ENCODE measurements at regions not wholly inside any gene's neighbourhood (a gene's known extent, or its start where the extent isn't known, plus 50 kb on each side); places are given as distances from the start of the nearest gene placed in this dataset.
"Not testable (repeated sequence)": the region's sequence is repeated elsewhere in the genome, so short reads cannot be mapped to it uniquely, and the experiment has no call there.

- Histone ChIP-seq H3K4me1 (ENCODE audit: control insufficient read depth in 5 of 5, insufficient read depth in 5 of 5, low read length in 5 of 5) (no peaks in the 10 kb centered on the region), H3K9me3 (ENCODE audit: control insufficient read depth in 5 of 5, low read length in 5 of 5) (no peaks in the 10 kb centered on the region), H3K4me3 (ENCODE audit: low read depth in 1 of 5, low read length in 5 of 5) (no peak overlapping the region)
These were observed 788.2 kb downstream of the SLITRK5 start for GRCh38 chr13:88459331-88459730.

GRCh38 chr13:88461272-88462009 is 790.3 kb downstream of the SLITRK5 start:
- Histone ChIP-seq H3K4me1 (ENCODE audit: control insufficient read depth in 5 of 5, insufficient read depth in 5 of 5, low read length in 5 of 5) (no peaks in the 10 kb centered on the region), H3K9ac (ENCODE audit: low read length in 5 of 5) (no peak overlapping the region), H3K27me3 (ENCODE audit: control insufficient read depth in 5 of 5, insufficient read depth in 4 of 5, low read length in 5 of 5) (no peaks in the 10 kb centered on the region), H3K9me3 (ENCODE audit: control insufficient read depth in 5 of 5, low read length in 5 of 5) (no peaks in the 10 kb centered on the region), H3K36me3 (ENCODE audit: control insufficient read depth in 5 of 5, insufficient read depth in 5 of 5, low read length in 5 of 5) (no peaks in the 10 kb centered on the region), H3K4me3 (ENCODE audit: low read depth in 1 of 5, low read length in 5 of 5) (no peak overlapping the region), H3K27ac (ENCODE audit: low read depth, low read length) (no peak overlapping the region)

More at GRCh38 chr13:88459331-88459730, 788.2 kb downstream of the SLITRK5 start:
- H3K9ac ChIP-seq (ENCODE audit: low read length in 5 of 5): no peak overlapping the region
- no peaks in the 10 kb centered on the region for H3K27me3 ChIP-seq (ENCODE audit: control insufficient read depth in 5 of 5, insufficient read depth in 4 of 5, low read length in 5 of 5)
- H3K27ac ChIP-seq (ENCODE audit: low read depth, low read length): no peak overlapping the region
- no peaks in the 10 kb centered on the region for H3K36me3 ChIP-seq (ENCODE audit: control insufficient read depth in 5 of 5, insufficient read depth in 5 of 5, low read length in 5 of 5)

- Histone ChIP-seq H3K4me3 (ENCODE audit: low read depth in 1 of 5, low read length in 5 of 5) (no peak overlapping the region), H3K27ac (ENCODE audit: low read depth, low read length) (no peak overlapping the region), H3K36me3 (ENCODE audit: control insufficient read depth in 5 of 5, insufficient read depth in 5 of 5, low read length in 5 of 5) (no peaks in the 10 kb centered on the region), H3K27me3 (ENCODE audit: control insufficient read depth in 5 of 5, insufficient read depth in 4 of 5, low read length in 5 of 5) (no peaks in the 10 kb centered on the region), H3K4me1 (ENCODE audit: control insufficient read depth in 5 of 5, insufficient read depth in 5 of 5, low read length in 5 of 5) (no peaks in the 10 kb centered on the region), H3K9me3 (ENCODE audit: control insufficient read depth in 5 of 5, low read length in 5 of 5) (no peaks in the 10 kb centered on the region), H3K9ac (ENCODE audit: low read length in 5 of 5) (no peak overlapping the region)
These were observed 793.7 kb downstream of the SLITRK5 start for GRCh38 chr13:88464851-88465250.

- Histone ChIP-seq H3K4me3 (ENCODE audit: low read depth in 1 of 5, low read length in 5 of 5) (no peak overlapping the region), H3K36me3 (ENCODE audit: control insufficient read depth in 5 of 5, insufficient read depth in 5 of 5, low read length in 5 of 5) (no peaks in the 10 kb centered on the region), H3K4me1 (ENCODE audit: control insufficient read depth in 5 of 5, insufficient read depth in 5 of 5, low read length in 5 of 5) (no peaks in the 10 kb centered on the region), H3K27ac (ENCODE audit: low read depth, low read length) (no peak overlapping the region), H3K27me3 (ENCODE audit: control insufficient read depth in 5 of 5, insufficient read depth in 4 of 5, low read length in 5 of 5) (no peaks in the 10 kb centered on the region), H3K9me3 (ENCODE audit: control insufficient read depth in 5 of 5, low read length in 5 of 5) (no peaks in the 10 kb centered on the region), H3K9ac (ENCODE audit: low read length in 5 of 5) (no peak overlapping the region)
These were observed 801.1 kb downstream of the SLITRK5 start for GRCh38 chr13:88472316-88472715.

- Histone ChIP-seq H3K27ac (ENCODE audit: low read depth, low read length) (no peak overlapping the region), H3K9ac (ENCODE audit: low read length in 5 of 5) (no peak overlapping the region), H3K9me3 (ENCODE audit: control insufficient read depth in 5 of 5, low read length in 5 of 5) (peaks cover 3 to 17% (median 9%) of the 10 kb centered on the region in 5 donors), H3K4me1 (ENCODE audit: control insufficient read depth in 5 of 5, insufficient read depth in 5 of 5, low read length in 5 of 5) (no peaks in the 10 kb centered on the region), H3K4me3 (ENCODE audit: low read depth in 1 of 5, low read length in 5 of 5) (no peak overlapping the region), H3K27me3 (ENCODE audit: control insufficient read depth in 5 of 5, insufficient read depth in 4 of 5, low read length in 5 of 5) (no peaks in the 10 kb centered on the region), H3K36me3 (ENCODE audit: control insufficient read depth in 5 of 5, insufficient read depth in 5 of 5, low read length in 5 of 5) (no peaks in the 10 kb centered on the region)
These were observed 812.0 kb downstream of the SLITRK5 start for GRCh38 chr13:88483202-88483601.

- no peaks in the 10 kb centered on the region for H3K4me1 ChIP-seq (ENCODE audit: control insufficient read depth in 5 of 5, insufficient read depth in 5 of 5, low read length in 5 of 5)
- no peak overlapping the region for H3K9ac ChIP-seq (ENCODE audit: low read length in 5 of 5)
- H3K9me3 ChIP-seq (ENCODE audit: control insufficient read depth in 5 of 5, low read length in 5 of 5): peaks cover 2 to 37% (median 31%) of the 10 kb centered on the region in 5 donors
- no peak overlapping the region for H3K4me3 ChIP-seq (ENCODE audit: low read depth in 1 of 5, low read length in 5 of 5)
- no peak overlapping the region for H3K27ac ChIP-seq (ENCODE audit: low read depth, low read length)
- H3K36me3 ChIP-seq (ENCODE audit: control insufficient read depth in 5 of 5, insufficient read depth in 5 of 5, low read length in 5 of 5): no peaks in the 10 kb centered on the region
- H3K27me3 ChIP-seq (ENCODE audit: control insufficient read depth in 5 of 5, insufficient read depth in 4 of 5, low read length in 5 of 5): no peaks in the 10 kb centered on the region
These were observed 836.7 kb downstream of the SLITRK5 start for GRCh38 chr13:88507909-88508308.

GRCh38 chr13:88512993-88513392 is 841.8 kb downstream of the SLITRK5 start:
- not testable (repeated sequence) for H3K4me3 ChIP-seq (ENCODE audit: low read depth in 1 of 5, low read length in 5 of 5); H3K9ac ChIP-seq (ENCODE audit: low read length in 5 of 5); H3K27ac ChIP-seq (ENCODE audit: low read depth, low read length); H3K36me3 ChIP-seq (ENCODE audit: control insufficient read depth in 5 of 5, insufficient read depth in 5 of 5, low read length in 5 of 5); H3K27me3 ChIP-seq (ENCODE audit: control insufficient read depth in 5 of 5, insufficient read depth in 4 of 5, low read length in 5 of 5); H3K4me1 ChIP-seq (ENCODE audit: control insufficient read depth in 5 of 5, insufficient read depth in 5 of 5, low read length in 5 of 5)
- peaks cover 2 to 18% (median 12%) of the 10 kb centered on the region in 5 donors for H3K9me3 ChIP-seq (ENCODE audit: control insufficient read depth in 5 of 5, low read length in 5 of 5)

- Histone ChIP-seq H3K27me3 (ENCODE audit: control insufficient read depth in 5 of 5, insufficient read depth in 4 of 5, low read length in 5 of 5) (no peaks in the 10 kb centered on the region), H3K27ac (ENCODE audit: low read depth, low read length) (no peak overlapping the region)
These were observed 855.1 kb downstream of the SLITRK5 start for GRCh38 chr13:88526186-88526852.

GRCh38 chr13:88526853-88527215 is 855.7 kb downstream of the SLITRK5 start:
- H3K9ac ChIP-seq (ENCODE audit: low read length in 5 of 5): no peak overlapping the region
- H3K4me1 ChIP-seq (ENCODE audit: control insufficient read depth in 5 of 5, insufficient read depth in 5 of 5, low read length in 5 of 5): no peaks in the 10 kb centered on the region

More at GRCh38 chr13:88526186-88526852, 855.1 kb downstream of the SLITRK5 start:
- H3K36me3 ChIP-seq (ENCODE audit: control insufficient read depth in 5 of 5, insufficient read depth in 5 of 5, low read length in 5 of 5): no peaks in the 10 kb centered on the region
- H3K4me3 ChIP-seq (ENCODE audit: low read depth in 1 of 5, low read length in 5 of 5): no peak overlapping the region
- no peak overlapping the region for H3K9ac ChIP-seq (ENCODE audit: low read length in 5 of 5)
- H3K9me3 ChIP-seq (ENCODE audit: control insufficient read depth in 5 of 5, low read length in 5 of 5): no peaks in the 10 kb centered on the region
- no peaks in the 10 kb centered on the region for H3K4me1 ChIP-seq (ENCODE audit: control insufficient read depth in 5 of 5, insufficient read depth in 5 of 5, low read length in 5 of 5)

GRCh38 chr13:88541994-88542393 is 870.8 kb downstream of the SLITRK5 start:
- Histone ChIP-seq H3K9ac (ENCODE audit: low read length in 5 of 5) (no peak overlapping the region), H3K36me3 (ENCODE audit: control insufficient read depth in 5 of 5, insufficient read depth in 5 of 5, low read length in 5 of 5) (no peaks in the 10 kb centered on the region), H3K27ac (ENCODE audit: low read depth, low read length) (no peak overlapping the region), H3K9me3 (ENCODE audit: control insufficient read depth in 5 of 5, low read length in 5 of 5) (no peaks in the 10 kb centered on the region), H3K27me3 (ENCODE audit: control insufficient read depth in 5 of 5, insufficient read depth in 4 of 5, low read length in 5 of 5) (no peaks in the 10 kb centered on the region), H3K4me3 (ENCODE audit: low read depth in 1 of 5, low read length in 5 of 5) (no peak overlapping the region), H3K4me1 (ENCODE audit: control insufficient read depth in 5 of 5, insufficient read depth in 5 of 5, low read length in 5 of 5) (no peaks in the 10 kb centered on the region)

More at GRCh38 chr13:88526853-88527215, 855.7 kb downstream of the SLITRK5 start:
- no peak overlapping the region for H3K4me3 ChIP-seq (ENCODE audit: low read depth in 1 of 5, low read length in 5 of 5)
- no peaks in the 10 kb centered on the region for H3K9me3 ChIP-seq (ENCODE audit: control insufficient read depth in 5 of 5, low read length in 5 of 5)
- H3K36me3 ChIP-seq (ENCODE audit: control insufficient read depth in 5 of 5, insufficient read depth in 5 of 5, low read length in 5 of 5): no peaks in the 10 kb centered on the region
- no peak overlapping the region for H3K27ac ChIP-seq (ENCODE audit: low read depth, low read length)
- no peaks in the 10 kb centered on the region for H3K27me3 ChIP-seq (ENCODE audit: control insufficient read depth in 5 of 5, insufficient read depth in 4 of 5, low read length in 5 of 5)

Measured in subcutaneous abdominal adipose tissue (tissue), 5 donors.